GM12891 (cell line): ENCODE measurements at regions not wholly inside any gene's neighbourhood (a gene's known extent, or its start where the extent isn't known, plus 50 kb on each side); places are given as distances from the start of the nearest gene placed in this dataset.

Experiments used
- DNase-seq: peaks from one replicate; pipeline ENCODE4 v3.0.0; 2011; ENCODE audit warnings: low spot score; ENCODE audit not compliant: insufficient read length
- FAIRE-seq: peaks from 2 replicates; lab custom pipeline; 2011; peaks lifted over from hg19 to GRCh38; lab: Jason Lieb, UNC
- PAX5 ChIP-seq: IDR thresholded peaks from 2 replicates; pipeline ENCODE4 v1.6.1; 2011; ENCODE audit warnings: low read length, moderate library complexity, mild to moderate bottlenecking; ENCODE audit not compliant: insufficient read depth, severe bottlenecking
- POLR2A ChIP-seq: IDR thresholded peaks from 2 replicates; pipeline ENCODE4 v1.6.1; 2011; ENCODE audit warnings: low read depth, low read length, control low read depth
- POLR2AphosphoS5 ChIP-seq: IDR thresholded peaks from 2 replicates; pipeline ENCODE4 v1.6.1; 2011; ENCODE audit warnings: low read depth, low read length, control low read depth
- POU2F2 ChIP-seq: IDR thresholded peaks from 2 replicates; pipeline ENCODE4 v1.6.1; 2011; ENCODE audit warnings: low read depth, mild to moderate bottlenecking, control low read depth, low read length, moderate library complexity
- SPI1 ChIP-seq: IDR thresholded peaks from 2 replicates; pipeline ENCODE4 v1.6.1; 2011; ENCODE audit warnings: low read depth, low read length, control low read depth
- TAF1 ChIP-seq: IDR thresholded peaks from 2 replicates; pipeline ENCODE4 v1.6.1; 2011; ENCODE audit warnings: low read depth, low read length, control low read depth

DNA sequence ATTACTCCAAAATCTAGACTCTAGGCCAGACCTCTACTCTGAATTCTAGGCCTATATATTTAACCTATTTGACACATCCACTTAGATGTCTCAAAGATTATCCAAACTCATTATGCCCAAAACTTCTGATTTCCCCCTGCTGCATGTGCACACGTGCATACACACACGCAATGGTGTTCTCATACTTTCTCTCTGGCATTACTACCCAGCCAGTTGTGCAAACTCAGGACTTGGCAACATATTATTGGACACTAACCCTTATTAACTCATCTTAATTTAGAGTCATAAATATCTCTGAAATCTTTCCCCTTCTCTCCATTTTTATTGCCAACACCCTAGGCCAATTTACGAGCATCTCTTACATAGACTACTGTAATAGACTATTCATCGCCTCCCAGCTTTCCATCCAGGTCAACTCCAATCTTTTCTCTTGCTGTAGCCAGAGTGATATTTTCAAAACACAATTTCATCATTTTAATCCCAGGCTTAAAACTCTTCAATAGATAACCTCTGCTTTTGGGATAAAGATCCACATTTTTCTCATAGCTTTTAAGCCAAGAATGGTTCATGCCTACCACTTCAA lies 141.2 kb upstream of the VLDLR start:
- TF ChIP-seq PAX5 (no peak), POLR2A (no peak), SPI1 (no peak), POLR2AphosphoS5 (no peak), POU2F2 (no peak), TAF1 (no peak)
- FAIRE-seq (no peak), DNase-seq (no peak)

GRCh38 chr9:2481216-2481615 lies 140.4 kb upstream of the VLDLR start:
- DNase-seq (no peak), FAIRE-seq (no peak)
- TF ChIP-seq SPI1 (no peak), PAX5 (no peak), POLR2AphosphoS5 (no peak), POLR2A (no peak), TAF1 (no peak), POU2F2 (no peak)

GRCh38 chr9:2486988-2487387 lies 134.6 kb upstream of the VLDLR start:
- no peak for FAIRE-seq
- TF ChIP-seq TAF1 (no peak), SPI1 (no peak), POLR2A (no peak), POLR2AphosphoS5 (no peak), PAX5 (no peak), POU2F2 (no peak)
- DNase-seq: no peak

- TF ChIP-seq POLR2AphosphoS5 (no peak), TAF1 (no peak), POU2F2 (no peak), SPI1 (no peak), PAX5 (no peak), POLR2A (no peak)
- FAIRE-seq: no peak
- no peak for DNase-seq
Observed at GRCh38 chr9:2489838-2490314, 131.7 kb upstream of the VLDLR start.

DNA sequence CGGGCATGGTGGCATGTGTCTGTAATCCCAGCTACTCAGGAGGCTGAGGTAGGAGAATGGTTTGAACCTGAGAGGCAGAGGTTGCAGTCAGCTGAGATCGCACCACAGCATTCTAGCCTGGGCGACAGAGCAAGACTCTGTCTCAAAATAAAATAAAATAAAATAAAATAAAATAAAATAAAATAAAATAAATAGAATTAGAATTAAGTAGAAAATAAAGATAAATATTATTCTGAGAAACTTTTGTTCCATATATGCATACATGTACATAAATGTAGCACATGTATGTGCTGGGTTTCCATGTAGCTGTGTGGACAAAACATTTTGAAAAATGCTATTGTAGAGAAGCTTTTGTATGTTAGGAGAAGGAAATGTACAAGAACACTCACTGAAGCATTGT lies 129.4 kb upstream of the VLDLR start:
- FAIRE-seq (no peak), DNase-seq (no peak)

GRCh38 chr9:2493109-2493508 lies 128.5 kb upstream of the VLDLR start:
- DNase-seq: no peak
- TF ChIP-seq TAF1: no peak
- no peak for TF ChIP-seq SPI1
- TF ChIP-seq PAX5: no peak
- no peak for TF ChIP-seq POLR2AphosphoS5
- TF ChIP-seq POLR2A: no peak
- TF ChIP-seq POU2F2: no peak
- no peak for FAIRE-seq

More for the DNA sequence above, 129.4 kb upstream of the VLDLR start:
- TF ChIP-seq SPI1 (no peak), POLR2A (no peak), POU2F2 (no peak), PAX5 (no peak), TAF1 (no peak), POLR2AphosphoS5 (no peak)

DNA sequence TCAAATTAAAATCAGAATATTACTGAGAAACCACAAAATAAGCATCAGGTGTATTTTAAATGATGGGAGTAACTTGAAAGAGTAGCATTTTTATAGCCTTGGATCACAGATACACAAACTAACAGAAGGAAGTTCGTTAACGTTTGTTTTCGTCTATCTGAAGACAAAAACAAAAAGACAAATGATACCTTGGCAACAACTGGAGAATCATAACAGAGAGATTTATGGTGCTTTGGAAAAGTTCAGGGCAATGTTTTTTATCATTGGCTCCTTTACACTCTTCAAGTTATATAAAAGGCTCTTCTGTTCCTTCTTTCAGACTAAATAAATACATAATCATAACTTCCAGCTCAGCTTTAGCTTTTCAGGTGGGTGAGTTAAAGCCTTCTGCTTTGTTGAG lies 128.1 kb upstream of the VLDLR start:
- FAIRE-seq (no peak), DNase-seq (no peak)
- TF ChIP-seq SPI1: no peak
- no peak for TF ChIP-seq POLR2AphosphoS5
- no peak for TF ChIP-seq POLR2A
- TF ChIP-seq POU2F2: no peak
- TF ChIP-seq PAX5: no peak
- TF ChIP-seq TAF1: no peak

DNA sequence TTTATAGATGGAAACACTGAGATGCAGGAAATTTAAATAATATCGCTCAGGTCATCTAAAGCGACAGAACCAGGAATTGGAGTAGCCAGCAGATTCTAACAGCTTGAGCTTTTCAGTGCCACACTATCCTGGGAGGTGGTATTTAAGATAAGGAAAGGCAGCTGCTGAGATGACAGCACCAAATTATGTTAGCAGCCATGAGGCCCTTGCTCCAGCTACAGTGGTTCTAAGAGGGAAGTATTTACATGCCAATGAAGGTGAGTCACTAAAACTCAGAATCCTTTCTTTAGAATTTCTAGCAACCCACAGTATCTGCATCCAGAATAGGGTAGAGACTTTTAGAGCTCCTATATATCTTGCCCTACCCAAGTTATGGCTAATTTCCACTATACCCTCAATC lies 127.0 kb upstream of the VLDLR start:
- no peak for FAIRE-seq
- no peak for TF ChIP-seq POU2F2
- TF ChIP-seq SPI1: no peak
- TF ChIP-seq POLR2AphosphoS5: no peak
- no peak for TF ChIP-seq POLR2A
- TF ChIP-seq PAX5: no peak
- TF ChIP-seq TAF1: no peak
- no peak for DNase-seq

GRCh38 chr9:2495221-2496005 lies 126.2 kb upstream of the VLDLR start:
- DNase-seq (no peak), FAIRE-seq (no peak)
- TF ChIP-seq POLR2A (no peak), PAX5 (no peak), TAF1 (no peak)
